HG03460 (cell line): ENCODE measurements at regions not wholly inside any gene's neighbourhood (a gene's known extent, or its start where the extent isn't known, plus 50 kb on each side); places are given as distances from the start of the nearest gene placed in this dataset.
A peak's percentile ranks its signal among the peaks of the same experiment; 100 is the strongest.

ENCODE experiments used
- ATAC-seq: cut with Tn5 transposase; IDR thresholded peaks from one replicate; pipeline ENCODE4 v1.9.1; 2021; ENCODE audit not compliant: unreplicated experiment

GRCh38 chr18:51630706-51631105 lies 433.2 kb upstream of the MEX3C start:
- ATAC-seq: no peak

DNA sequence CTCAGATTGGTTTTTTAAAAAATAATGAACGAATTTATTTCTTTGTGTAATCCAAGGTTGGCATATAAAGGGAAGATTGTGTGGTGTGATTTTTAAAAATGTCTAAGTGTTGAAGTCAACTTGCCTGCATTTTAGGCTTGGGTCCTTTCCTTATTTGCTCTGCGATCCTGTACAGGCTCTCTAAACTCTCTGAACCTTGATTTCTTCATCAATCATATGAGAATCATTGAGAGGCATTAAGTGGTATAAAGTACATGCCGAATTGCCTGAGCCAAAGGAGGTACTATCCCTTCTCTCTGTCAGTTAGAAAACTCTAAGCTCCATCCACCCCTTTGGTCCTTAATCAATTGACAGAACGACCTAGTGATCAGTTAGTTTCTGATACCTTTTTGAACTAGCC lies 440.4 kb upstream of the MEX3C start:
- no peak for ATAC-seq

- no peak for ATAC-seq
Observed at GRCh38 chr18:51639541-51639940, 442.1 kb upstream of the MEX3C start.

GRCh38 chr18:51643483-51643882 lies 446.0 kb upstream of the MEX3C start:
- ATAC-seq: no peak

DNA sequence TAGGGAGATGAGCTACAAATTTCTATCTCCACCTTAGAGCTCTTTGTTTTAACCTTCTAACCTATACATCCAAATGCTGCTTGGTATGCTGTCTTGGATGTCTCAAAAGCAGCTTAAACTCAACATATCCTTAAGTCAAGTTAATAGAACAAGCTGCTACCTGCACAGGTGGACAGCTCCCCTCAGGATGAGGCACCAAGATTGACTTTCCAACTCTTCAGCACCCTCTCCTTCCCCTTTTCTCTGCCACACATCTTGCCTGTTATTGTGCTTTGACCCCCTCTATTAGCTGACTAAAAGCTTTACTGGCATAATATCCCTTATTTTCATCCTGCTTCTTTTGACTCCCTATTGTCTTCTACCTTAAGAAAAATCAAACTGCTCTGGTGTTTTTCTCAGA lies 448.1 kb upstream of the MEX3C start:
- ATAC-seq: no peak

GRCh38 chr18:51647346-51647745 lies 449.9 kb upstream of the MEX3C start:
- no peak for ATAC-seq

- no peak for ATAC-seq
Observed at GRCh38 chr18:51647942-51648341, 450.5 kb upstream of the MEX3C start.

GRCh38 chr18:51649796-51650195 lies 452.3 kb upstream of the MEX3C start:
- ATAC-seq: no peak

DNA sequence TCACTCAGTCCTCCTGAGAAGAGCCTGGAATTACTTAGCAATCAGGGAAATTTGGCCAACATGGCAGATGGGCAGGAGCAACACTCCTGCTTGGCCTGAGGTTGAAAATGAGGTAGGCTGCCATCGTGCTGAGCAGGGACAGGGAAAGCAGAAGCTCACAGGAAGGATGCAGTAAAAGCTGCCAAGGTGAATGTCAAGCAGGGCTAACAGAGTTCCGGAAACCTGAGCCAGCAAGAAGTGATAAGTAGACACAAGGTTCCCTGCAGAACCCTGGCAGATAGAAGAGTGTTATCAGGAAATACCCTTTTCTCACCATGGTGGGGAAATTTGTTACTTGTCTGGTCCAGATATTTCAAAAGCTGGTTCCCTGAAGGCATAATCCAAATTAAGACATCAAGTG lies 454.3 kb upstream of the MEX3C start:
- ATAC-seq: no peak

GRCh38 chr18:51653507-51654213 lies 456.2 kb upstream of the MEX3C start:
- no peak for ATAC-seq

GRCh38 chr18:51654488-51655326 lies 457.2 kb upstream of the MEX3C start:
- ATAC-seq: peak; percentile 68

GRCh38 chr18:51655327-51655698 lies 457.8 kb upstream of the MEX3C start:
- peak; percentile 85 for ATAC-seq

GRCh38 chr18:51656249-51656648 lies 458.8 kb upstream of the MEX3C start:
- ATAC-seq: no peak

DNA sequence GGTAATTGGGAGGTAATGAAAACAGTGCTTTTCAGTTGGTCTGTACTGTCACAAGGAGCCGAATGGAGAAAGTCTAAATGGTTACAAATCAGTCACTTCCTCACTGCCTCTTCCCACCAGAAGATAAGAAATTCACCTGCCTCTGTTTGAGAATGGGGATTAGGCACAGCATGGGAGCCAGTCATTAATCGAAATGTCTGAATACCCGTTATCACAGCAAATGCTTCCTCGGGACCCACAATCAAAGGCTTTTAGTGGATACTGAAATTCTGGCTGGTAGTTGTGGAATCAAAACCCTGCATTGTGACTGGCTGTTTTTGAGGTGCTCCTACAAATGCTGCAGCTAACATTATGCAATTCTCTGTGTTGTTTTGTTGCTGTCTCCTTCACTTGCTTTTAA lies 461.0 kb upstream of the MEX3C start:
- ATAC-seq: no peak

- no peak for ATAC-seq
Observed at GRCh38 chr18:51659781-51660180, 462.3 kb upstream of the MEX3C start.

GRCh38 chr18:51660188-51660715 lies 462.8 kb upstream of the MEX3C start:
- no peak for ATAC-seq

GRCh38 chr18:51664236-51664635 lies 466.8 kb upstream of the MEX3C start:
- no peak for ATAC-seq

GRCh38 chr18:51666763-51667191 lies 469.3 kb upstream of the MEX3C start:
- no peak for ATAC-seq

DNA sequence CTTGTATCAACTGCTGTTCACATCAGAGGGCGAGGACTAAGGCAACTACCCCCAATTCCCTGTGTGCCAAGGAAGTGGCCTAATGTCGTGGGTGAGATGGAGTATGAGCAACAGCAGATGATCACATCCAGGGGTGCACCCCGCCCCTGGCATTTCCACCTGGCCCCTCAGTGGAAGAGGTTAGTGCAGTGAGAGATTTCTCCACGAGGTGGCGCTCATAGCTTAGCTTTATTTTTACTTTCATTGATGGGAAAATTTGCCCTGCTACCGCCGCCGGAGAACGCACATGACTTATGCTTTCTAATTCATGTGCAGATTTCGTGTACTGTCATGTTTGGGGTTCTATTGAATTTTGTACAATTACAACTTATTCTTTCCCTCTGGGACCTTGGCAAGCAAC lies 470.6 kb upstream of the MEX3C start:
- peak; percentile 54 for ATAC-seq

DNA sequence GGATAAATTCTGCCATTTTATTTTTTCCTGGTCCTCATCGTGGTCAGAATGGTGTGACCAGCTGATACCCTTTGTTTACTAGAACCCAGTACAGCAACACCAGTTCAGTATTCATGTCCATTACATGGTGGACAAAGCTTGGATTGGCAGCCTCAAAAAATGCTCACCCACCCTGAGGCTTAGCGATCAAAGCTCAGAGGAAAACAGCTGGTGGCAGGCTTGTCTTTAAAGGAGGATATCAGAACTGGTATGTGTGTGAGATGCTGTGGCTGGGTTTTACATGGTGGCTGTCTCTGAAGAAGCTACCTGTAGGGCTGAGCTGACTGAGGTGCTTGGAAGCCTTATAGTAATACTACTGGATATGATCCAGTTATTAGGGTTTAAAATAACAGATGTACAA lies 471.1 kb upstream of the MEX3C start:
- no peak for ATAC-seq

DNA sequence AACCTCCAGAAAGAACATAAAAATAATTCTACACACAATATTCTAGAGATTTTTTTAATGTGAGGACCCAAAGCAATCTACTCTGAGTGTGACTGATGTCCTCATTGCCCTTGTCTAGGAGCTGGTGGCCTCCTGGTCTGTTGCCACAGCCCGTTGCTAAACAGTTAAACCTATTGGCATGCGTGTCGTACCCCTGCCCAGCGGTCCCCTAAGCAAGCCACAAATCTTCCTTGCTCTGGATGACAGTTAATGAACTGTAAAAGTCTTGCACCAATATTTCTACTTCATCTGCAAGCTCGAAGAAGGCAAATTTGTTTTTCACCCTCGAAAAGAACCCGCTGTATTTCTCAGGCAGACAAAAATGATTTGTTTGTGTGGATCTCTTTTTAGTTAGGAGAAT lies 489.1 kb upstream of the MEX3C start:
- no peak for ATAC-seq
